CD4-positive, alpha-beta T cell treated with Interleukin-4 for 4 hours (primary cell): ENCODE measurements at regions not wholly inside any gene's neighbourhood (a gene's known extent, or its start where the extent isn't known, plus 50 kb on each side); places are given as distances from the start of the nearest gene placed in this dataset.
"Not testable (repeated sequence)": the region's sequence is repeated elsewhere in the genome, so short reads cannot be mapped to it uniquely, and the experiment has no call there.

ENCODE experiments used
- DNase-seq: peaks from one replicate; pipeline ENCODE4 v3.0.0-alpha.2; 2020

DNA sequence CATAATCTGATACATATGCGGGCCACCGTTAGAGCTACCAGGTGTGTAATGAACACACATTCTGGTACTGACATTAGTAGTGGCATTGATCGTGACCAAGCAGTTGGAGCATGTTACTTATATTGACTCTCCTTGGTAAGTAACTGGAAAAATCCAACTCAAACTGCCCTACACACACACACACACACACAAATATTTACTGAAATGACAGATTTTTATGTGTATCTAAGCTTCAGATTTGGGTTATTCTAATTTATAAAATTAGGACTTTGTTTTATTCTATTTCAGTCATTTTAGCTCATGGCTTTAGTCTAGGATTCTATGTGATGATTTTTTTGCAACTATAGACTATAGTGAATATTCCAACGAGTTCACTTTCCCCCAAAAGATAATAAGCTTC is 1280.2 kb upstream of the ACO1 start:
- no peak for DNase-seq

DNA sequence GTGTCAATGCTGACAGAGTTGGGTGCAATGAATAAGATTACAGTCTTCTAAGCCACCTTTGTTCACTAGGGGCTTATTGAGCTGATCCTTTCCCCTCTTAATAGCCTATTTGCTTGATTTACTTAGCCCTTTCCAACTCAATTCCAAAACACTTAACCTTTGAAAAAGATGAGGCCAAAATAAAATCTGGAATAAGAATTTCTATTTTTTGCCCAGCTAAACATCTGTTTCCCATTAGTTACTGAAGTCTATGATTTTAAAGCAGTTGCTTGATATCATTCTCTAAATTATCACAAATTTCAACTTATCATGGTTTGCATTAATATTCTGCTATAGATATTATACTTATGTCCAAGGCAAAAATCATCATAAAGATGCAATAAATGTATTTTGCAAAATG is 1272.0 kb upstream of the ACO1 start:
- no peak for DNase-seq

DNA sequence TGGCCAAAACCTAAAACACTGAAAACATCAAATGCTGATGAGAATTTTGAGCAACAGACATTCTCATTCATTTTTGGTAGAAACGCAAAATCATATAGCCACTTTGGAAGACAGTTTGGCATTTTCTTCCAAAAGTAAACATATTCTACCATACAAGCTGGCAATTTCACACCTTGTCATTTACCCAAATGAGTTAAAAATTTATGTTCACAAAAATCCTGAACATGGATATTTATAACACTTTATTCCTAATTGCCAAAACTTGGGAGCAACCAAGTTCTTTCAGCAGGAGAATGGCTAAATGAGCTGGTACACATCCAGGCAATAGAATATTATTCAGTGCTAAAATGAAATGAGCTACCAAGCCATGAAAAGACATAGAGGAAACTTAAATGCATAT is 1270.1 kb upstream of the ACO1 start:
- no peak for DNase-seq

DNA sequence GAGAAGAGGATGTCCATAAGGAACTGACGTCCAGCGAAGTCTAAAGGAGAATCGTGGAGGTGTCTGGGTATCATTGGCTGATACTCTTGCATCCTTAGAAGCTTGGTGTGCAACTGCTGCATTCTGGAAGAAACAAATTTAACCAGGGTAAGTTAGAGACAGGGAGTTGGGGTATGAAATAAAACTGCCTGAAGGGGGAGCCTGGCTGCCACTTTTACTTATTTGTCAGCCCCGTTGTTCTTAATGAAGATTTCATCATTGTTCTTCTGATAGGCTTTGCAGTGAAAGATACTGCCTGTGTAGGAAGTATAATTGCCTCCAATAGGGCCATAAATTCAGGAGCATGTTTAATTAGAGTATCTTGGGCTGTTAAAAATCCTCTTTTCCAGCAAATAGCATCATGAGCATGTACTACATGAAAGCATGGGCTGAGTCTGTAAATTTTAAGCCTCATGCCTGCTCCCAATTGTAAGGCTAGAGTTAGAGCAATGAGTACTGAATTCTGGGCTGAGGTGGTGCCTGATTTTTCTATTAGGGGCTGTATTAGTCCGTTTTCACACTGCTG is 1264.5 kb upstream of the ACO1 start:
- peak; percentile 54 for DNase-seq

DNA sequence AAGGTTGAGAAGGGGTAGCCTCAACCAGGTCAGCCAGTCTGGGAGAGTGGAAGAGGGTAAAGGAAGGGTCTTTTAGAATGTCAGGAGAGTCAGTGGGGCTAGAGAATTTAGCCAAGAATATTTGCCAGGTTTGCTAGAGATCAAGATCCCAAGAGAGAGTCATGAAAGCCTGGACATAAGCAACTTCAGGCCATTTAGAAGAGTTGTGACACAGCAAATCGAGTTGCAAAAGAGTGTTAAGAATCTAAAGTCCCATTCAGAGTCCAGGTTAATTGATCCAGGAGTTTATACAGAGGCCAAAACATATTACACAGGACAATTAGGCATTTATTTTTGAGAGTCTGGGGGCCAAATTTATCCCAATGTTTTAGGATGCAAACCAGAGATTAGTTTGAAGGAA is 1260.1 kb upstream of the ACO1 start:
- no peak for DNase-seq

DNA sequence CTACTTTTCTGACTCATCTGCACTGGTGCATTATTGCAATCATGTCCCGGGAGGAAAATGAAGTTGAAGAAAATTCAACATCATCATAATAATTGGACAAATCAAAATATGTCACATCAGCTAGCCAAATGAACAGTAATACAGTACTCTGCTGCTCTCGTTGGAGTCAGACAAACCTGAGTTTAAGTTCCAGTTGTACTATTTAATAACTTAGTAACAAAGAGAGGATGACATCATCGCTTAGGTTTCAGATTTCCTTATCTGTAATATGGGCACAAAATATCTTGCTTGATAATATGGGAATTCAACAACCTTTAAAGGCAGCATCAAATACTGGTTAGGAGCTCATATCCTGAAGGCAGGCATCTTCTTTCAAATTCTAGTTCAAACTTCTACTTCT is 1248.9 kb upstream of the ACO1 start:
- DNase-seq: no peak

DNA sequence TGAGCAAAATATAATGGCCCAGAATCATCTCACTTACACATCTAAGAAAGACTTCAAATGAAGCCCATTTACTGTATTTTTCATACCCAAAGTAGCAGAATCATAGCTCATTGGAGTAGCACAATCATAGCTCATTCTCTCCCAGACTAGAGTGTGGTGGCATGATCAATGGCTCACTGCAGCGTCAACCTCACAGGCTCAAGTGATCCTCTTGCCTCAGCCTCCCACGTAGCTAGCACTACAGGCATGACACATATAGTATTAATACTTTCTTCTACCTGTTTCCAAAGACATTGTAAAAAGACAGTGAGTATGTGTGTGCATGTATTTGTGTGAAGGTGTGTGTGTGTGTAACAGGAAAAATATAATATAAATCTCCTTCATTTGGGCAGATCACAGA is 1247.9 kb upstream of the ACO1 start:
- no peak for DNase-seq

DNA sequence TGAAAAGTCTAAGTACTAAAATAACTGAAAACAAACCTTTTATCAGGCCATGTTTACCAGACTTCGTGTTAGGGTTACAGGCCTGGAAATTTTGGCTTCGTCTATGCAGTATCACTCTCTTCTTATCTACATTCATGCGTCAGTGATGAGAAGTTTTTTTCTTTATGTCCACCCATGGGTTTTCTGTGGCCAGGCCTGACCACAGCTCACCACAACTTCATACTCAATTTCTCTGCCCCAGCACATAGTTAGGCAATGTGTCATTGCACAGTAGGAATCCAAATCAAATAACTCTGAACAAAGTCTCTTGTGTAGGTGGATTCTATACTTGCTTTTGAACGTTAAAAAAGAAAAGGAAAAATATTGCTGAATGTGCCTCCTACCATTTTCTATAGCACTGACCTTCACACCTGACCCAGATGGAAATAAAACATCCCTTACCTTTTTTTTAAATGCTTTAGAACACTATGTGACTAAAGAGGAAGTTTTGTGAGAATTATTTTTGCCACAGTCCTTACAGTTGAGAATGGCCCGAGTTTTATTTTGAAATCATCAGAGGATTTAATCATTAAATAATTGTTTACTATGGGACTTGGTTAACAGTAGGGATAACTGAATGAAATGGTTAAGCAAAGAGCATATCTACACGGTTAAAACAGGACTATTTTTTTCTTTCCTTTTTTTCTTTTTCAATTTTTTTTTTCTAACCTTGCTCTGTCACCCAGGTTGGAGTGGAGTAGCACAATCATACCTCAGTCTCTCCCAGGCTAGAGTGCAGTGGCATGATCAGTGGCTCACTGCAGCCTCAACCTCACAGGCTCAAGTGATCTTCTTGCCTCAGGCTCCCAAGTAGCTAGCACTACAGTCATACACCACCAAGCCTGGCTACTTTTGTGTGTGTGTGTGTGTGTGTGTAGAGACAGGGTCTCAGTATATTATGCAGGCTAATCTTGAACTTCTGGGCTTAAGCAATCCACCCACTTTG is 1247.0 kb upstream of the ACO1 start:
- no peak for DNase-seq

DNA sequence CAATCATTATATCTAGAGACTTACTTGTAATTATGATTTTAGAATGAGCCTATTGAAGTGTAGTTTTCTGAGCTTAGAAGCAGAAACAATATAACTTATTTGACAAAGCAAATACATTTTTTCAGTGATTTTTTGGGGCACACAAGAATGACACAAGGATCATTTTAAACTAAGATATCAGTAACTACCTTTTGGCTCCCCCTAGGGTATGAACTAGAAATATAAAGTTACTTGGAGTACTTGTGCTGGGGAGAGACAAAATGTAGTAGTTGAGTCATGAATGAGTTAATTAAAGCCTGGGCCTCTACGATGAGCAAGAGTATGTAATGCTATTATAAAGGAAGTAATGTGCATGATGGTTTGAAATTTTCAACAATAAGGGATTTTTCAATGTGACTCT is 1244.1 kb upstream of the ACO1 start:
- DNase-seq: no peak

DNA sequence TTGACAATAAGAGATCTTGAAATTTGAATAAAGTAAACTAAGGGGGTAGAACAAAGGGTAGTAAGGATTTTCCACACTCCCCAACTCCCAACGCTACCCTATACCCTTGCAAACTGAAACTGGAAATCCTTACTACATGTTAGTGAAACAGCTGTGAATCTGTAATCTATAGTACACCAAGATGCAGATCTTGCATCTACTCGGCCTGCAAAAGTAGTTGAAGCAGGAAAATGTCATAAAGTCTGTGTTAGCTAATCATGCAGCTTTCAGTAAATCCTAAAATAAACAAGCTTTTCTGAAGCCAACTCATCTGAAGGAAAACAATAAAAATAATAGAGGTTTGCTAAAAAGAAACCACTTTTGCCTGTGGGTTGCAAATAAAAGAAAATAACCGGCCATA is 1242.0 kb upstream of the ACO1 start:
- no peak for DNase-seq

DNA sequence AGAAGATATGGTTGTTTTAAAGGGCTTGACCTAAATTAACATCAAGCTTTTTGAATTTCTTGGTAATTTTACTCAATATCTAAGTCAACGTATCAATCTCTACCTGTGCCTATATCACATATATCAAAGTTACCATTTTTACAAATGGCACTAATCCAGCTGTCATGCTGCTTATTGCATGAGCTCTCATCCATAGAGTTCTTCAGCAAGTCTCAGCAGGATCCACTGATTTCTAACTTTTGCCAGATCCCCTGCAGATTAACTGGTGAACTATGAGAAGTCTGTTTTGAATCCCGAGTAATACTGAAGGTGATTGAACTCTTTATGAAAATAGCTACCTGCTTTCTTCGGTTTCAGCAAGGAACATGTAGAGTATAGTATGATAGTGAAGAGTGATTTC is 1239.8 kb upstream of the ACO1 start:
- DNase-seq: no peak

DNA sequence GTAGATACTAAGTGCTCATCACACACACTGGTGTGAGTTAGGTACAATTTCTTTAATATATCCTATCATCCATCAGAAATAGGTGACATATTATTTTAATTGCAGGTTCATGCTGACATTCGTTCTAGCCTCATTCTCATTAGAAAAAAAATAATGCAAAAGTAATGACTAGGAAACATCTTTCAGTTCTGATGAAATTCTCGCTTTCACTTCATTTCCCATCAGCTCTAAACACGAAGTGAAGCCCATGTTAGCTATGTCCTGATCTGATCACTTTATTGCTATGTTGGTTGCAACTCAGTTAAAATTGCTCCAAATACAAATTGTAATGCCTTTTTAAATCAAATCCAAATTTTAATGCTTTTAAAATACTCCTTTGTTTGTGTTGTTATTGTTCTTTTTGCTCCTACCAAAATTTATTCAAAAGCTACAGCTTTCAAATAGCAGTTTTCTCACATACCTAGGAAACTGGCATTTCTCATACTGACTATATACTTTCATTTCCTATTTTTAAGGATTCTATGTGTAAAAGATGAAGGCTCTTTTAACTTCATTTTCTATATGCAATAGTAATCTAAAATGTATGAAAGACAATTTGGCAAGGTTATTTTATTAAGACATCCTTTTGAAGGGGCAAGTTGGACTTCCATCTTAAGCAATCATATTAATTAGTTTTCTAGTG is 1237.8 kb upstream of the ACO1 start:
- no peak for DNase-seq

DNA sequence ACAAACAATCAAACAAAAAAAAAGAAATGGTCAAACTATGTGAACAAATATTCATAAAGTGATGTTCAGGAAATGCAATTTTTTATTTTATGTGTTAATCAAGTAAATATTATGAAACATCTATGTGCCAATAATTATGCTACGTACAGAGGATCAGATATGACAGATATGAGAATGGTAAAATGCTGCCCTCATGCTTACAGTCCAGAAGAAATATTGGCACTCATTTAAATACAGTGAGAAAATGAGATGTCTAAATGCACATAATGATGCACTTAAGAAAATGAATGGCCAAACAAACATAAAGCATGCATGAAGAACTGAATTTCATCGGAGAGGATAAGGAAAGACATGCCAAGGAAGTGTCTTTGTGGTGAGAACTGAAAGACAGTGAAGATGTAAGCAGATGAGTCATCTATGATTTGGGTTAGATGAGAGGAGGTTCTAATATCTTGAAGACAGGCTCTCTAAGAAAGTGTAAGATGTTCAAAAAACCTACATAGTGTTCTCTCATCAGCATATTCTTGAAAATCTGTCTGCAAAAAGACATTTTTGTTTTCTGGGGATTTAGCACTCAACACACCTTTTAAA is 1231.1 kb upstream of the ACO1 start:
- DNase-seq: peak; percentile 22

DNA sequence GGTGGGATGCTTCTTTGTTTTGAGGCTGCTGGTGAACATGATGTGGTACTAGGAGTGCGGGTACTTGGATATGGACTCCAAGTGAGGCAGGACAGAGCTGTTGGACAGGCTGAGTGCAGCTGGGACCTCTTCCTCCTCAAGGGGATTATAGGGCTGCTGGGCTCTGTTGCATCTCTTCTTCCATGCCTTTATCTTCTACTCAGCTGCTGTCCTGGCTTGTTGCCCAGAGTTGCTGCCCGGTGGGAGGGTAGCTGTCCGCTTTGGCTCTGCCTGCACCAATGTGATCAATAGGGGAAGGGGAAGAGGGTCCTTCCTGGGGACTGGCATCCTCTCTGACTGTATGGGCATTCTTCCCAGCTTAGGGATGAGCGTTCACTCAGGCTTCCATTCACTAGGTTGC is 1217.9 kb upstream of the ACO1 start:
- no peak for DNase-seq

DNA sequence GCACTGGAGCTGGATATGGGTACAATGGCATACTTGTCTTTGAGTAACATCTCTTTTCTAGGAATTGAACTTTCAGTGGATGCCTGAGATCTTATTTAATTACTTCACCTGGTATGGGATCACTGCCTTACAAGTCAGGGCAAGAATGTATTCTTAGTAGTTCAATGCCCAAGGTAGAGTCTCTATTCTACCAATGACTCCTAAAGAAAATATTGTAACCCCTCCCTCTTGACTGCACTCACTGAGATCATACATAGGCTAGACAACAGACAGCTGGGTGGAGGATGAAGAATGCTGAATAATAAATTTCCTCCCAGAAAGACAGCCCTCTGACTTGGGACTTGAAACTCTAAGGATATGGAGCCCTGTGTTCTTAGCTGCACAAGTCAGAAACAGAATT is 1216.3 kb upstream of the ACO1 start:
- DNase-seq: no peak

DNA sequence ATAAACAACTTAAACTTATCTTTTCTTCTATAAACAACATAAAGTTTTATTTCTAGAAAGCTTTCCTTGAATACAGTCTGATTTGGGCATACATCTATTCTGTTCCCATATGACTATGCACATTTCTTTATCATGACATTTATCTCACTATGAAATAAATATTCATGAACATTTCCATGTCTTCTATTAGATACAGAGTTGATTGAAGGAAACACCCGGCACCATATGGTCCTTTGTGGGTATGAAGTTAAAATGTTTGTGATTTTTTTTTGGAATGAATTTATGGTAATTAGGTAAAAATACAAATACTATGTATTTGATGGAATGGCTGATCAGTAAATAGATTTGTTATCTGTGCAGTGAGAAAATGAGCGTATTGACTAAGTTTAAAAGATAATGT is 1209.8 kb upstream of the ACO1 start:
- DNase-seq: no peak

DNA sequence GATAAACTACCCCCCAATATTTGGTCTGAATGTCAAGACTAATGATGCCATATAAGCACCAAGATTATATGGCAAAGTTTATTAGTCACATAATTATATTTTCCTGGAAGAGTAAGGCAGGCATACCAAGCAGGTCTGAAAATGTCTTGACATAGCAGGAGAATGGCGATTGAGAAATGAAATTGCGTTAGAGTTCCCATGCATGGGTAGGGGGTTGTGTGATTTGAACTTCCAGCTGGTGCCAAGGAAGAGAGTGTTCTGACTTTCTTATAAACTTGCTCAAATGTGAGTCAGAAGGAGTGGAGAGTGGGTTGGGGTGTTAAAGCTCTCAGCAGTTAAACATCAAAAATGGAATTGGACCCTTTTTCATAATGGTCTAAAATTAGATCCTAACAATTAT is 1200.6 kb upstream of the ACO1 start:
- no peak for DNase-seq

DNA sequence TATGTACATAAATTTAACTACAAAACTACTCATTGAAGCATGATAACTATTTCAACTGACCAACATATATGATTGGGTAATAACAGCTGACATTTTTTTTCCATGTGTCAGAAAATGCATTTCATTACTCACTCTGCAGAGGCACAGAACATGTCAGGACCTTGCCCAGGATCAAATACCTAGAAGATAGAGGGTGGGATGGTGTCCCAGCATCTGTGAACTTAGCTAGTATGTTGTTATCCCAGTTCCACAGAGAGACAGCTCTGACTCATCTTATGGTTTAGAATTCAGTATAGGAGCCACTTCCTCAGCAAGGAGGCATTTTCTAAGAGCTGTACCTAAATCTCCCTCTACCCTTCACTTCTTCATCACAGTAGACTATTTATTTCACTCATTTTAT is 1198.6 kb upstream of the ACO1 start:
- no peak for DNase-seq

DNA sequence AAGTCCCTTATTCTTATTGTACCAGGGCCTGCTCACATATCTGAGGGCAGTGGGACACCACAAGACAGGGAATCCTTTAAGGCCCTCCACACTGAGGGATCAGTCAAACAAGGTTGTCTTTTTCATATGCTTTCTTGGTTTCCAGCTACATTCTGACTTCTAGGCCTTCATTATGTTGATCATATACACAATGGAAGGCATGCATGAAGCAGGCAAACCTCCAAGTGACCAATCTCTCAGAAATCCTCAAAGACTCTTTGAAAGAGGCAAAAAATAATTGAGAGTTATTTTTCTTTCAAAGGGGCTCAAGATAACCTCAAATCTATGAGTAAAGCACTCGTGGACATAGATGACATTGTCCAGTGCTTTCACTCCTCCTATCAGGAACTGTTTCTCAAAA is 1195.9 kb upstream of the ACO1 start:
- DNase-seq: no peak

DNA sequence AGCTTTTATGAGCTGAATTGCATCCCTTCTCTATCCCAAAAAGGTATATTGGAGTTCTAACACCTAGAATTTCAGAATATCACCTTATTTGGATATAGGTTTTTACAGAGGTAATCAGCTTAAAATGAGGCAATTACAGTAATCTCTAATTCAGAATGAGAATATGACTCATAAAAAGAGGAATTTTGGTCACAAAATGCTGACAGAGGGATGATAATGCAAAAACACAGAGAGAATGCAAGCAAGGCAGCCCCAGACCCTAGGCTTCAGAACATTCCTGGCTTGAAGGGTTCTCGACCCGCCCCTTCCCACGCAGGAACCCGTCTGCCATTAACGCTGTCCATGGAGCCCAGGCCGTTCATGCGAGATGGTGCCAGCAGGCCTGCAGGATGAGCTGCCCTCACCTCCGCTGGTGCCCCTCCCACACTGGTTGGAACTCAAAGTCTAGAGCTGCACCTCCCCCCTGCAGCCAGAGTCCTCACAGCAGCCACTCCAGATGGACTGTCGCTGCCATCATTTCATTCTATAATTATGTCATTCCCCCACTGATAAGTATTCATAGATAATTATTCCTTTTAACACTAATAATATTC is 1173.4 kb upstream of the ACO1 start:
- no peak for DNase-seq

DNA sequence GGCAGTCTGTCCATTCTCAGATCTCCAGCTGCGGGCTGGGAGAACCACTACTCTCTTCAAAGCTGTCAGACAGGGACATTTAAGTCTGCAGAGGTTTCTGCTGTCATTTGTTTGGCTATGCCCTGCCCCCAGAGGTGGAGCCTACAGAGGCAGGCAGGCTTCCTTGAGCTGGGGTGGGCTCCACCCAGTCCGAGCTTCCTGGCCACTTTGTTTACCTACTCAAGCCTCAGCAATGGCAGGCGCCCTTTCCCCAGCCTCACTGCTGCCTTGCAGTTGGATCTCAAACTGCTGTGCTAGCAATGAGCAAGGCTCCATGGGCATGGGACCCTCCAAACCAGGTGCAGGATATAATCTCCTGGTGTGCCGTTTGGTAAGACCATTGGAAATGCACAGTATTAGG is 1154.5 kb upstream of the ACO1 start:
- DNase-seq: not testable (repeated sequence)

DNA sequence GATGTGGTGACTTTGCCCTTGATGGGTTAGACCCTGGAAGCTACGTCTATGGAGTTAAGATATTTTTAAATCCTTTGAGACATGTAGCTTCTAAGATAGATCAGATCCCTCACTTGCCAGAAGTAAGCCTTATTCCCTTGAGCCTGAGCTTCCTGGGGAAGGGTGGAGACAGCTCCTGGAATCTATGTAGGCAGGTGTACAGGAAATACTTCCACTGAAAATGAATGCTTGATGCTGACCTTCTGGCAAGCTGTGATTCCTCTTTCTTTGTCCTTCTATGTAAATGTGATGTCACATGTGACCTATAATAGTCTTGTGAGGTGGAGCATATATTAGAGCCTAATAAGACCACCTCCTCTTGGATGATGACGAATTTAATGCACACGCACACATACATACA is 1152.0 kb upstream of the ACO1 start:
- DNase-seq: no peak

DNA sequence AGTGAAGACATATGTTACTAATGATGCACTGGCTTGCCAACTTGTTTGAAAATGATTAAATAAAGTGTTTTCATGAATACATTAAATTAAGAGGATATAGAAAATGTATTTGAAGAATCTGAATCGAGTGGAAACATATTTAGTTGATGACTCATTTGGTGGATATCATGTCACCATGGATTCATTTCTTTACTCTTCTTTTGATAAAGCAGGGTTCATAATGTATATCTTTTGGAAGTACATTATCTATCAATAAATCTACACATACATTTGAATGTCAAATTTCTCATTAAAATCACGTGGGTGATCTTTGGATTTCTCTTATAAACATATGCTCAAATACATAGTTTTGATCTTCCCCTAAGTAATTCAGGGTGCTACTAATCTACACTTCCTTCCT is 1148.1 kb upstream of the ACO1 start:
- DNase-seq: no peak
